ENCODE measurements at regions not wholly inside any gene's neighbourhood (a gene's known extent, or its start where the extent isn't known, plus 50 kb on each side); places are given as distances from the start of the nearest gene placed in this dataset.

- peak overlapping the region in 1 of 2 donors; percentile 13 for H3K27ac ChIP-seq (ENCODE audit: low read length in 2 of 2)
- H3K4me3 Mint-ChIP-seq: no peak overlapping the region
- H3K4me3 ChIP-seq (ENCODE audit: control extremely low read depth in 1 of 5, extremely low read depth in 1 of 5, insufficient read depth in 1 of 5, low read depth in 2 of 5, low read length in 4 of 5): no peak overlapping the region
- H3K4me1 Mint-ChIP-seq: peaks cover 28% of the 10 kb centered on the region
- H3K4me2 ChIP-seq (replicated peaks; ENCODE audit: low read depth, low read length, poor library complexity, severe bottlenecking): peak overlapping the region; percentile 43
- no CpG with 5 or more reads among the region's 3 CpGs for WGBS (ENCODE audit: insufficient coverage)
- H4K20me1 ChIP-seq (ENCODE audit: control insufficient read depth, insufficient read depth, low read length, poor library complexity, severe bottlenecking): no peaks in the 10 kb centered on the region
- no peaks in the 10 kb centered on the region for H3K36me3 ChIP-seq (replicated peaks in 1 of 2; ENCODE audit: control extremely low read depth in 1 of 2, control insufficient read depth in 1 of 2, extremely low read depth in 1 of 2, insufficient read depth in 2 of 2, low read length in 1 of 2)
- H3K27me3 Mint-ChIP-seq: no peaks in the 10 kb centered on the region
- DNase-seq (peak; percentile 7), ATAC-seq (ENCODE audit: low read depth) (peak; percentile 24)
- ChIA-PET POLR2A (no interaction called here), CTCF (no interaction called here)
- no peaks in the 10 kb centered on the region for H3K27me3 ChIP-seq (replicated peaks in 1 of 4; ENCODE audit: control extremely low read depth in 1 of 4, control insufficient read depth in 3 of 4, insufficient read depth in 4 of 4, low read length in 3 of 4)
- H2AFZ ChIP-seq (ENCODE audit: insufficient read depth, low read depth, low read length, poor library complexity, severe bottlenecking): no peak overlapping the region
- H3K9me3 Mint-ChIP-seq (ENCODE audit: insufficient read depth): no peaks in the 10 kb centered on the region
- H3K27ac Mint-ChIP-seq: peak overlapping the region; percentile 60
- H3K79me2 ChIP-seq (ENCODE audit: control insufficient read depth, insufficient read depth, low read length): no peaks in the 10 kb centered on the region
- intact Hi-C loops (cut with micrococcal nuclease): no loop called here
- H3K9ac ChIP-seq (ENCODE audit: low read length): no peak overlapping the region
- no peak for TF ChIP-seq EZH2 (IDR thresholded peaks at IDR 0.05; ENCODE audit: borderline replicate concordance, insufficient read depth, low read depth, low read length, poor library complexity, severe bottlenecking)
- TF ChIP-seq, protein P1, sequence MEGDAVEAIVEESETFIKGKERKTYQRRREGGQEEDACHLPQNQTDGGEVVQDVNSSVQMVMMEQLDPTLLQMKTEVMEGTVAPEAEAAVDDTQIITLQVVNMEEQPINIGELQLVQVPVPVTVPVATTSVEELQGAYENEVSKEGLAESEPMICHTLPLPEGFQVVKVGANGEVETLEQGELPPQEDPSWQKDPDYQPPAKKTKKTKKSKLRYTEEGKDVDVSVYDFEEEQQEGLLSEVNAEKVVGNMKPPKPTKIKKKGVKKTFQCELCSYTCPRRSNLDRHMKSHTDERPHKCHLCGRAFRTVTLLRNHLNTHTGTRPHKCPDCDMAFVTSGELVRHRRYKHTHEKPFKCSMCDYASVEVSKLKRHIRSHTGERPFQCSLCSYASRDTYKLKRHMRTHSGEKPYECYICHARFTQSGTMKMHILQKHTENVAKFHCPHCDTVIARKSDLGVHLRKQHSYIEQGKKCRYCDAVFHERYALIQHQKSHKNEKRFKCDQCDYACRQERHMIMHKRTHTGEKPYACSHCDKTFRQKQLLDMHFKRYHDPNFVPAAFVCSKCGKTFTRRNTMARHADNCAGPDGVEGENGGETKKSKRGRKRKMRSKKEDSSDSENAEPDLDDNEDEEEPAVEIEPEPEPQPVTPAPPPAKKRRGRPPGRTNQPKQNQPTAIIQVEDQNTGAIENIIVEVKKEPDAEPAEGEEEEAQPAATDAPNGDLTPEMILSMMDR (IDR thresholded peaks at IDR 0.05): no peak
- peaks cover 17 to 18% of the 10 kb centered on the region in 2 donors for H3K4me1 ChIP-seq (ENCODE audit: control insufficient read depth in 2 of 2, insufficient read depth in 2 of 2, low read length in 2 of 2)
- H3K9me3 ChIP-seq (ENCODE audit: control extremely low read depth in 1 of 3, control insufficient read depth in 2 of 3, insufficient read depth in 1 of 3, low read length in 2 of 3): peaks cover 0 to 7% (median 0%) of the 10 kb centered on the region in 3 donors
Measured at GRCh38 chr2:193469251-193469650, 1274.5 kb upstream of the TMEFF2 start.

GRCh38 chr2:193467276-193467987, 1272.7 kb upstream of the TMEFF2 start:
- H3K36me3 ChIP-seq (replicated peaks in 1 of 2; ENCODE audit: control extremely low read depth in 1 of 2, control insufficient read depth in 1 of 2, extremely low read depth in 1 of 2, insufficient read depth in 2 of 2, low read length in 1 of 2): no peaks in the 10 kb centered on the region
- Mint-ChIP-seq H3K4me1 (peaks cover 27% of the 10 kb centered on the region), H3K4me3 (no peak overlapping the region), H3K27me3 (no peaks in the 10 kb centered on the region), H3K27ac (no peak overlapping the region), H3K9me3 (ENCODE audit: insufficient read depth) (peaks cover 2% of the 10 kb centered on the region)
- H3K4me3 ChIP-seq (ENCODE audit: control extremely low read depth in 1 of 5, extremely low read depth in 1 of 5, insufficient read depth in 1 of 5, low read depth in 2 of 5, low read length in 4 of 5): no peak overlapping the region
- H2AFZ ChIP-seq (ENCODE audit: insufficient read depth, low read depth, low read length, poor library complexity, severe bottlenecking): no peak overlapping the region
- no peak for TF ChIP-seq EZH2 (IDR thresholded peaks at IDR 0.05; ENCODE audit: borderline replicate concordance, insufficient read depth, low read depth, low read length, poor library complexity, severe bottlenecking)
- TF ChIP-seq, protein P1 (IDR thresholded peaks at IDR 0.05): no peak
- ATAC-seq (ENCODE audit: low read depth): no peak
- no peak overlapping the region for H3K27ac ChIP-seq (ENCODE audit: low read length in 2 of 2)
- no peak for DNase-seq
- ChIA-PET CTCF (no interaction called here), POLR2A (no interaction called here)
- no peak overlapping the region for H3K4me2 ChIP-seq (replicated peaks; ENCODE audit: low read depth, low read length, poor library complexity, severe bottlenecking)
- no peak overlapping the region for H3K9ac ChIP-seq (ENCODE audit: low read length)
- H3K9me3 ChIP-seq (ENCODE audit: control extremely low read depth in 1 of 3, control insufficient read depth in 2 of 3, insufficient read depth in 1 of 3, low read length in 2 of 3): peaks cover 0 to 3% (median 0%) of the 10 kb centered on the region in 3 donors
- intact Hi-C loops (cut with micrococcal nuclease): no loop called here
- H3K79me2 ChIP-seq (ENCODE audit: control insufficient read depth, insufficient read depth, low read length): no peaks in the 10 kb centered on the region
- H3K4me1 ChIP-seq (ENCODE audit: control insufficient read depth in 2 of 2, insufficient read depth in 2 of 2, low read length in 2 of 2): peaks cover 17 to 18% of the 10 kb centered on the region in 2 donors
- H3K27me3 ChIP-seq (replicated peaks in 1 of 4; ENCODE audit: control extremely low read depth in 1 of 4, control insufficient read depth in 3 of 4, insufficient read depth in 4 of 4, low read length in 3 of 4): no peaks in the 10 kb centered on the region
- H4K20me1 ChIP-seq (ENCODE audit: control insufficient read depth, insufficient read depth, low read length, poor library complexity, severe bottlenecking): no peaks in the 10 kb centered on the region

All from B cell (primary cell).